ENCODE measurements at regions not wholly inside any gene's neighbourhood (a gene's known extent, or its start where the extent isn't known, plus 50 kb on each side); places are given as distances from the start of the nearest gene placed in this dataset.
A peak's percentile ranks its signal among the peaks of the same experiment; 100 is the strongest.

DNA sequence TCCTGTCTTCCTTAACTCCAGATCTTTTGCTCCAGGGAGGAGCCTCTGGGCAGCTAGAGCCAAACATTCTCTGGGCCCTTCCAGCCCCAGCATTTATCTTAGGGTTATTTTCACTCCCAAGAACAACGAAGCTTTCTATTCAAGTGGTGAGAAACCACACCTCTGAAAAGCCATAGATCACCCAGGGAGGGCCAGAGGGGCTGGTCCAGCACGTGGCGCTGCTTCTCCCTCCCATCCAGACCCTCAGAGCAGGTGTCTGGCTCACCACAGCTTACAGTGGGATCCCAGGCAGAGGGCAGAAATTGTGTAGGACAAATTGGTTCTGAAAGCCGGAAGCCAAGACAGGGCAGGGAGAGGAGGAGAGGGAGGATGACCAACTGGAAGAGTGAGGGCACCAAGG is 74.0 kb upstream of the PKDCC start:
- no peaks in the 10 kb centered on the region for H3F3A ChIP-seq (ENCODE audit: low read depth)
- H3K27me3 ChIP-seq, result no peaks in the 10 kb centered on the region
- no peaks in the 10 kb centered on the region for H3K9me3 ChIP-seq (ENCODE audit: low read depth)
- DNase-seq (ENCODE audit: low spot score), result no peak
- peaks cover 6% of the 10 kb centered on the region for H3K4me1 ChIP-seq
- no peaks in the 10 kb centered on the region for H3K36me3 Mint-ChIP-seq
- peaks cover 11% of the 10 kb centered on the region for H3K4me1 Mint-ChIP-seq
- peaks cover 13% of the 10 kb centered on the region for H3K27me3 Mint-ChIP-seq (ENCODE audit: insufficient read depth, low read depth)
- H2AFZ ChIP-seq (replicated peaks), result peak overlapping the region; percentile 15
- H3K27ac ChIP-seq, result no peak overlapping the region
- no peak overlapping the region for H3K9ac ChIP-seq
- no peak overlapping the region for H3K4me3 ChIP-seq
- no peaks in the 10 kb centered on the region for H4K20me1 ChIP-seq (ENCODE audit: low read depth)
- TF ChIP-seq EZH2 (IDR thresholded peaks at IDR 0.05), result no peak
- TF ChIP-seq EZH2phosphoT487 (IDR thresholded peaks at IDR 0.05), result no peak
- no peak for TF ChIP-seq CTCF (IDR thresholded peaks at IDR 0.05)
- no peaks in the 10 kb centered on the region for H3K9me3 Mint-ChIP-seq
- H3K79me2 ChIP-seq (ENCODE audit: low read depth), result no peaks in the 10 kb centered on the region
- no peak overlapping the region for H3K27ac Mint-ChIP-seq
- no peaks in the 10 kb centered on the region for H3K36me3 ChIP-seq
- no peak overlapping the region for H3K4me2 ChIP-seq
- no peak overlapping the region for H3K4me3 Mint-ChIP-seq

DNA sequence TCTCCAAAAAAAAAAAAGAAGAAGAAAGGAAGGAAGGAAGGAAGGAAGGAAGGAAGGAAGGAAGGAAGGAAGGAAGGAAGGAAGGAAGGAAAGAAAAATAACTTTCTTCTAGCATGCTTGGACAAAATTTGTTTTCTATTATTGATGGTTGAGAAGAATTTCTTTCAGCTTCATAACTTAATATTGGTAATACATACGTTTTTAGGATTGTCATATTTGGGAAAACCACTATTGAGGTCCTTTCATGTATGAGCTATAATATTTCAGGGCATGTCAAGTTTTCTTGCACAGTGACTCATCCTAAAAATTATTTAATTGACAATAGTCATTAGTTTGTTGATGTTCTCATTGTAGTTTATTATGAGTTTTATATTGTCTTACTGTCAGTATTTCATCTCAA is 66.4 kb upstream of the PKDCC start:
- H2AFZ ChIP-seq (replicated peaks), result no peak overlapping the region
- no peaks in the 10 kb centered on the region for H3K4me1 Mint-ChIP-seq
- no peaks in the 10 kb centered on the region for H3K36me3 Mint-ChIP-seq
- no peaks in the 10 kb centered on the region for H3K4me1 ChIP-seq
- H3K27me3 ChIP-seq, result no peaks in the 10 kb centered on the region
- H3K4me3 ChIP-seq, result no peak overlapping the region
- H3K27ac Mint-ChIP-seq, result no peak overlapping the region
- H4K20me1 ChIP-seq (ENCODE audit: low read depth), result no peaks in the 10 kb centered on the region
- H3K9me3 Mint-ChIP-seq, result no peaks in the 10 kb centered on the region
- no peaks in the 10 kb centered on the region for H3K9me3 ChIP-seq (ENCODE audit: low read depth)
- no peak overlapping the region for H3K9ac ChIP-seq
- no peak for DNase-seq (ENCODE audit: low spot score)
- no peak overlapping the region for H3K27ac ChIP-seq
- H3K27me3 Mint-ChIP-seq (ENCODE audit: insufficient read depth, low read depth), result peaks cover 2% of the 10 kb centered on the region
- no peaks in the 10 kb centered on the region for H3F3A ChIP-seq (ENCODE audit: low read depth)
- no peak for TF ChIP-seq EZH2 (IDR thresholded peaks at IDR 0.05)
- no peak for TF ChIP-seq CTCF (IDR thresholded peaks at IDR 0.05)
- TF ChIP-seq EZH2phosphoT487 (IDR thresholded peaks at IDR 0.05), result no peak
- H3K36me3 ChIP-seq, result no peaks in the 10 kb centered on the region
- no peaks in the 10 kb centered on the region for H3K79me2 ChIP-seq (ENCODE audit: low read depth)
- no peak overlapping the region for H3K4me2 ChIP-seq
- H3K4me3 Mint-ChIP-seq, result no peak overlapping the region

DNA sequence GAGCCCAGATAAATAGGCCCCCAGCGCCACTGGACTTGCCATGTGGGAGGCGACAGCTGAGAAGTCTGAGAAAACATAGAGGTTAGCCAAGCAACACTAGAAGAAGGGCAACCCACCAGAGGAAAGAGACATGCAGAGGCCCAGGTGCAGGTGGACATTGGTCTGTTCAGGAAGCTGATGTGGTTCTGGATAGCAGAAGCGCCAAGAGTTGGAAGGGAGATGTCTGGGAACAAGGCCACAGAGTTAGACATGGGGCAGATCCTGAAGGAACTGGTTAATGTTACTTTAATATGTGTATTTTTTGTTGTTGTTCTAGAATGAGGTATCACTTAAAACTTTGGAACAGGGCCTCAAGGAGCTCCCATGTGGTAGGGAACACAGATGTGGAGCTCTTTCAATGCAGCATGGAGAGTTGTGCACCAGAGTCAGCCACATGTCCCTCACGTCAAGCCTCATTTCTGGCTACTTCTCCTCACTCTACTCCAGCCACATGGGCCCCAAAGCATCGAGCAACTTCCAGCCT is 62.2 kb upstream of the PKDCC start:
- no peak for TF ChIP-seq EZH2 (IDR thresholded peaks at IDR 0.05)
- no peak for TF ChIP-seq CTCF (IDR thresholded peaks at IDR 0.05)
- no peak for TF ChIP-seq EZH2phosphoT487 (IDR thresholded peaks at IDR 0.05)
- H4K20me1 ChIP-seq (ENCODE audit: low read depth), result no peaks in the 10 kb centered on the region
- no peak overlapping the region for H3K27ac ChIP-seq
- peaks cover 20% of the 10 kb centered on the region for H3K4me1 Mint-ChIP-seq
- H3K9me3 ChIP-seq (ENCODE audit: low read depth), result no peaks in the 10 kb centered on the region
- no peak overlapping the region for H3K4me2 ChIP-seq
- no peak overlapping the region for H3K9ac ChIP-seq
- no peaks in the 10 kb centered on the region for H3K9me3 Mint-ChIP-seq
- no peak overlapping the region for H3K4me3 ChIP-seq
- H3K4me3 Mint-ChIP-seq, result no peak overlapping the region
- H3K4me1 ChIP-seq, result peaks cover 11% of the 10 kb centered on the region
- no peak overlapping the region for H2AFZ ChIP-seq (replicated peaks)
- no peak for DNase-seq (ENCODE audit: low spot score)
- no peaks in the 10 kb centered on the region for H3K36me3 Mint-ChIP-seq
- H3K27ac Mint-ChIP-seq, result no peak overlapping the region
- H3K36me3 ChIP-seq, result no peaks in the 10 kb centered on the region
- H3K79me2 ChIP-seq (ENCODE audit: low read depth), result no peaks in the 10 kb centered on the region
- peaks cover 5% of the 10 kb centered on the region for H3K27me3 Mint-ChIP-seq (ENCODE audit: insufficient read depth, low read depth)
- H3K27me3 ChIP-seq, result no peaks in the 10 kb centered on the region
- no peaks in the 10 kb centered on the region for H3F3A ChIP-seq (ENCODE audit: low read depth)

Data from neural progenitor cell (in vitro differentiated cells).